Progenitor cell of endocrine pancreas (in vitro differentiated cells): ENCODE measurements at regions not wholly inside any gene's neighbourhood (a gene's known extent, or its start where the extent isn't known, plus 50 kb on each side); places are given as distances from the start of the nearest gene placed in this dataset.

Experiments
- DNase-seq: peaks from one replicate; pipeline ENCODE4 v3.0.0; 2021; ENCODE audit warnings: low spot score; ENCODE audit not compliant: unreplicated experiment
- H3K27ac Mint-ChIP-seq: 2 replicates; pipeline ENCODE4 v1.8.0; 2021; ENCODE audit warnings: mild to moderate bottlenecking, moderate library complexity, mixed read lengths
- H3K27me3 Mint-ChIP-seq: 2 replicates; pipeline ENCODE4 v1.8.0; 2021; ENCODE audit warnings: mixed read lengths
- H3K36me3 Mint-ChIP-seq: 2 replicates; pipeline ENCODE4 v1.8.0; 2022; ENCODE audit warnings: mixed read lengths; ENCODE audit not compliant: insufficient read depth
- H3K4me1 Mint-ChIP-seq: 2 replicates; pipeline ENCODE4 v1.8.0; 2021; ENCODE audit warnings: low read depth, mixed read lengths
- H3K4me3 Mint-ChIP-seq: 2 replicates; pipeline ENCODE4 v1.8.0; 2021; ENCODE audit warnings: low read depth, mild to moderate bottlenecking, moderate library complexity, mixed read lengths
- H3K9me3 Mint-ChIP-seq: 2 replicates; pipeline ENCODE4 v1.8.0; 2021; ENCODE audit warnings: low read depth, mixed read lengths
- TF ChIP-seq, protein P1 (sequence below): fragments of 200-600 bp; sonication (generic); IDR thresholded peaks from one replicate; pipeline ENCODE4 v1.5.0; 2021; ENCODE audit warnings: antibody characterized with exemption, mild to moderate bottlenecking; ENCODE audit not compliant: unreplicated experiment

DNA sequence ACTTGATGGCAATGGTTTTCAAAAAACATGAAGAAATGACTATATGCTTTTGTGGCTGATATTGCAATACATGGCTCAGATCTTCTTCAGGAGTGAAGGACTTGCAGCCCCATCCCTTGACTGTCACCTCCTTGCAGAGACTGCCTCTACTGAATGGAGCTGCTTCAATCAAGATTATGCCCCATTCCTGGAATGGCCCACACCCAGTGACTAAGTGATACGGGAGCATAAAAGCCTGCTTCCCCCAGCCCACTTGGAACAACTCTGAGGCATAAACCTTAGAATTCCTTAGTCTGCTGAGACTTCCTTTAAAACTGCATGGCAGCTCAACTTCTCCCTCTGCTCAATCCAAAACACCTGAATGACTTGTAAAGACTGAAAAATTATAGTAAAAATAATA lies 957.1 kb downstream of the SORCS3 start:
- no peak for DNase-seq
- H3K4me3 Mint-ChIP-seq: no peak overlapping the region
- TF ChIP-seq, protein P1, sequence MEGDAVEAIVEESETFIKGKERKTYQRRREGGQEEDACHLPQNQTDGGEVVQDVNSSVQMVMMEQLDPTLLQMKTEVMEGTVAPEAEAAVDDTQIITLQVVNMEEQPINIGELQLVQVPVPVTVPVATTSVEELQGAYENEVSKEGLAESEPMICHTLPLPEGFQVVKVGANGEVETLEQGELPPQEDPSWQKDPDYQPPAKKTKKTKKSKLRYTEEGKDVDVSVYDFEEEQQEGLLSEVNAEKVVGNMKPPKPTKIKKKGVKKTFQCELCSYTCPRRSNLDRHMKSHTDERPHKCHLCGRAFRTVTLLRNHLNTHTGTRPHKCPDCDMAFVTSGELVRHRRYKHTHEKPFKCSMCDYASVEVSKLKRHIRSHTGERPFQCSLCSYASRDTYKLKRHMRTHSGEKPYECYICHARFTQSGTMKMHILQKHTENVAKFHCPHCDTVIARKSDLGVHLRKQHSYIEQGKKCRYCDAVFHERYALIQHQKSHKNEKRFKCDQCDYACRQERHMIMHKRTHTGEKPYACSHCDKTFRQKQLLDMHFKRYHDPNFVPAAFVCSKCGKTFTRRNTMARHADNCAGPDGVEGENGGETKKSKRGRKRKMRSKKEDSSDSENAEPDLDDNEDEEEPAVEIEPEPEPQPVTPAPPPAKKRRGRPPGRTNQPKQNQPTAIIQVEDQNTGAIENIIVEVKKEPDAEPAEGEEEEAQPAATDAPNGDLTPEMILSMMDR: no peak
- peaks cover 3% of the 10 kb centered on the region for H3K36me3 Mint-ChIP-seq
- no peaks in the 10 kb centered on the region for H3K4me1 Mint-ChIP-seq
- peaks cover 6% of the 10 kb centered on the region for H3K9me3 Mint-ChIP-seq
- no peak overlapping the region for H3K27ac Mint-ChIP-seq
- H3K27me3 Mint-ChIP-seq: no peaks in the 10 kb centered on the region

DNA sequence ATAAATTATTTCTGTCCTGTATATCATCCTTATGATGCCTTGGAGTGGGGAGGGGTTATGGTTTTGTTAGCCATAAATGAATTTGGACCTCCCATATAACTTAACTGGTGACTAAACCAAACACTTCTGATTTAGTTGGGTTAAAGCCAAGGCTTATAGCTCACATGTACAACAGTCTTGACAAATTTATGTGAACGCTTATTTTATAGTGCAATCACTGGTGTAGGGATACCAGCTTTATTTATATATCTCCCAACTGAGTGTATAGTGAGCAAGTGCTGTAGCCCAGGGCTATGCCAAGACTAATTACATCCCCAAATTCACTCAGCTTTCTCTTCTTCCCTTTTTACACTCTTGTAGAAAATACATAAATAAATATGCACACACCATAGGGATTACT lies 956.2 kb downstream of the SORCS3 start:
- no peak overlapping the region for H3K4me3 Mint-ChIP-seq
- H3K36me3 Mint-ChIP-seq: no peaks in the 10 kb centered on the region
- TF ChIP-seq, protein P1: no peak
- H3K27ac Mint-ChIP-seq: no peak overlapping the region
- no peaks in the 10 kb centered on the region for H3K9me3 Mint-ChIP-seq
- no peak for DNase-seq
- no peaks in the 10 kb centered on the region for H3K4me1 Mint-ChIP-seq
- no peaks in the 10 kb centered on the region for H3K27me3 Mint-ChIP-seq

DNA sequence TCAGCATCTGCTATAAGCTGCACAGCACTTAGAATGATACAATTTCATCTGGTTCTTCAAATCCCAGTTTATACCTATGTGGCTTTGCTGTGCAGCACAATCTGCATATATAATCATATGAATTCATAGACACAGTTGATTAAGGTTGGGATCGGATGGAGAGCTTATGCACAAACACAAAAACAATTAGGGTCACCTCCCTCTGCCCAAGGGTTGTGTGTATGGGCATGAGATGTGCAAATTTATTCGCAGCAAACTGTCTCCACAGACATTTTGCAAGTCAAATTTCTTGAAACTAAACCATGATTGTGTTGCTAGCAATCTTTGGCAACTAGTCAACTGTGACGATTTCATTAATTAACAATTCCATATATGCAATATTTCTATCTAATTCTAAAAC lies 955.7 kb downstream of the SORCS3 start:
- Mint-ChIP-seq H3K4me1 (peaks cover under 1% of the 10 kb centered on the region), H3K27me3 (no peaks in the 10 kb centered on the region), H3K4me3 (no peak overlapping the region), H3K27ac (no peak overlapping the region), H3K9me3 (no peaks in the 10 kb centered on the region), H3K36me3 (no peaks in the 10 kb centered on the region)
- DNase-seq: no peak
- TF ChIP-seq, protein P1: no peak

DNA sequence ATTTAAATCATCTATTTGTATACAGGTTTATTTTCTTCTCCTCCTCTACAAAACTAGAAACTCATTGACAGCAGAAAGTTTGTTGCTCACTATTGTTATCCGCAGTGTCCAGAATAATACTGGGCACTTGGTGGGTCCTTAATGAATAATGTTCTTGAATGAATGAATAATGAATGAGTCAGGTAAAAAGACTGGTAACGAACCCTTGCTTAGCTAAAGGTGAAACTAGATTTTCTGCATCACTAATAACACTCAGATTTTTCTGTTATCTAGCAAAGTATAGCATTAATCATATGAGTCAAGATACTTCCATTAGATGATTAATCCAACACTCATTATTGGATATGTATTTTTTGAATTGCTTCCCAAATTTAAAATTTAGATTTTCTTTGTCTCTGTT lies 953.2 kb downstream of the SORCS3 start:
- no peaks in the 10 kb centered on the region for H3K27me3 Mint-ChIP-seq
- H3K4me1 Mint-ChIP-seq: peaks cover 5% of the 10 kb centered on the region
- H3K9me3 Mint-ChIP-seq: no peaks in the 10 kb centered on the region
- no peak for DNase-seq
- no peaks in the 10 kb centered on the region for H3K36me3 Mint-ChIP-seq
- no peak overlapping the region for H3K27ac Mint-ChIP-seq
- TF ChIP-seq, protein P1: no peak
- no peak overlapping the region for H3K4me3 Mint-ChIP-seq

DNA sequence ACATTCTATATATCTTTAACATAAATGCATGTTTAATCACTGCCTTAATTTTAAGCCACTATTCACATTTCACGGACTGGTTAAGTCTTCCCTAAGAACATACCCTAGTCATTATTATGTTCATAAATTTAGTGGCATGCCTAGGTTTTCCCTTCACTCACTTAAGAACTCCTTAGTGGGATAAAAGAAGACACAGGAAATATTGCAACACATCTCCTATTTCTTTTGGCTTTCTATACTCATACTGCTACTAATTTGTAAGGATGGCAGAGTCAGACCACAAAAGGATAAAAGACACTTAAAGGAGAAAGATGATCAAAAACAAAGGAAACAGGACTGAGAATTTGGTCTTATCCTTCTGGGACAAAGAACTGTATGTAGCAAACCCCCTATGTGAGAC lies 951.4 kb downstream of the SORCS3 start:
- TF ChIP-seq, protein P1: no peak
- Mint-ChIP-seq H3K36me3 (no peaks in the 10 kb centered on the region), H3K4me3 (no peak overlapping the region), H3K4me1 (peaks cover 5% of the 10 kb centered on the region), H3K9me3 (no peaks in the 10 kb centered on the region), H3K27ac (no peak overlapping the region), H3K27me3 (no peaks in the 10 kb centered on the region)
- no peak for DNase-seq
